ENCODE measurements at regions not wholly inside any gene's neighbourhood (a gene's known extent, or its start where the extent isn't known, plus 50 kb on each side); places are given as distances from the start of the nearest gene placed in this dataset.
"Not testable (repeated sequence)": the region's sequence is repeated elsewhere in the genome, so short reads cannot be mapped to it uniquely, and the experiment has no call there.

DNA sequence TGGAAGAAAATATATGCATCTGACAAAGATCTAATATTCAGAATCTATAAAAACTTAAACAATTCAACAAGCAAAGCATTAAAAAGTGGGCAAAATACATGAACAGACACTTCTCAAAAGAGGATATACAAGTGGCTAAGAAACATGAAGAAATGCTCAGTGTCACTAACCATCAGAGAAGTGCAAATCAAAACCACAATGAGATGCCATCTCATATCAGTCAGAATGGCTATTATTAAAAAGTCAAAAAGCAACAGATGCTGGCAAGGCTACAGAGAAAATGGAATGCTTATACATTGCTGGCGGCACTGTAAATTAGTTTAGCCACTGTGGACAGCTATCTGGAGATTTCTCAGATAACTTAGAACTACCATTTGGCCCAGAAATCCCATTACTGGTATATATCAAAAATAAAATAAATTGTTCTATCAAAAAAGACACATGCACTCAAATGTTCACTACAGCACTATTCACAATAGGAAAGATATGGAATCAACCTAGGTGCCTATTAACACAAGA, 179.5 kb downstream of the PCTP start:
- Mint-ChIP-seq H3K36me3 (no peaks in the 10 kb centered on the region), H3K9me3 (peaks cover 0 to 16% (median under 1%) of the 10 kb centered on the region in 7 donors), H3K27ac (no peak overlapping the region), H3K4me1 (no peaks in the 10 kb centered on the region), H3K27me3 (peaks cover 0 to 5% (median 0%) of the 10 kb centered on the region in 3 donors), H3K4me3 (no peak overlapping the region)
- ATAC-seq (ENCODE audit: low read depth in 2 of 2) (no peak), DNase-seq (no peak)

DNA sequence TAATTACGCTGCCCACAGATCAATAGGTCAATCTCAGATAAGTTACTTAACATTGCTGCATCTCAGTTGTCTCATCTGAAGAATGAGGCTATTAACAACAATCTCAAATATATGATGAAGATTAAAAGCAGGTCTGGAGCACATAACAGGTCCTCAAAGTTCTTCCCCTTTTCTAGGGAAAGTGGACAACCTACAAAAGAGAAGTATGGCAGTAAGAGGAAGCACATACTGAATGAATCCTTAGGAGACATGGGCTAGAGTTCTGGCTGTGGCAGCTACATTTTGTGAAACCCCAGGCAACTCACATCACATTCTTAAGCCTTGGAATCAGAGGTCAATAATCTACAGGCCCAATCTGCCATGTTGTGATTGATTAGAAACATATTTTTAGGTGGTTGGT, 180.6 kb downstream of the PCTP start:
- peaks cover 0 to 5% (median 4%) of the 10 kb centered on the region in 3 donors for H3K27me3 Mint-ChIP-seq
- no peak for DNase-seq
- no peaks in the 10 kb centered on the region for H3K36me3 Mint-ChIP-seq
- peaks cover 0 to 7% (median 0%) of the 10 kb centered on the region in 7 donors for H3K9me3 Mint-ChIP-seq
- no peak for ATAC-seq (ENCODE audit: low read depth in 2 of 2)
- no peaks in the 10 kb centered on the region for H3K4me1 Mint-ChIP-seq
- H3K27ac Mint-ChIP-seq = no peak overlapping the region
- no peak overlapping the region for H3K4me3 Mint-ChIP-seq

DNA sequence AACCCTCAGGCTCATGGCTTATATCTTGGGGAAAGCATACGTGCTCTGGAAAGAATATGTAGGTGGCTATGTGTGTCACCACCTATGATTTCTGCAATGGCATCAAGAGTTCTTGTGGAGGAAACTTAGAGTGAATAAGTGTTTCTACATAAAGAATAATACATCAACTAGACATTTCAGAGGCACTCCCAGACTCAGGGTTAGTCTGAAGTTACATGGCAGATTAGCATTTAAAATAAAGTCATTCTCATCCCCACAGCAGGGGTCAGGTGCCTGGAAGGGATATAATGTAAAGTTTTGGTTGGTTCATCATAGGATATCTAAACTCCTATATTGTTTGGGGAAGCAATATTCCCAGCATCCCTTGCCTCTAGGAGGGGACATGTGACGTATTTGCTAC, 182.1 kb downstream of the PCTP start:
- DNase-seq = no peak
- no peak for ATAC-seq (ENCODE audit: low read depth in 2 of 2)
- H3K27ac Mint-ChIP-seq = no peak overlapping the region
- no peaks in the 10 kb centered on the region for H3K36me3 Mint-ChIP-seq
- no peaks in the 10 kb centered on the region for H3K4me1 Mint-ChIP-seq
- H3K27me3 Mint-ChIP-seq = peaks cover 0 to 5% (median 4%) of the 10 kb centered on the region in 3 donors
- no peak overlapping the region for H3K4me3 Mint-ChIP-seq
- peaks cover 0 to 7% (median 0%) of the 10 kb centered on the region in 7 donors for H3K9me3 Mint-ChIP-seq

- H3K36me3 Mint-ChIP-seq; H3K4me3 Mint-ChIP-seq; H3K4me1 Mint-ChIP-seq; DNase-seq; H3K27ac Mint-ChIP-seq; ATAC-seq (ENCODE audit: low read depth in 2 of 2): not testable (repeated sequence)
- peaks cover 0 to 32% (median 15%) of the 10 kb centered on the region in 7 donors for H3K9me3 Mint-ChIP-seq
- H3K27me3 Mint-ChIP-seq = peaks cover 0 to 23% (median 4%) of the 10 kb centered on the region in 3 donors
Measured at GRCh38 chr17:55939181-55939810, 188.4 kb downstream of the PCTP start.

DNA sequence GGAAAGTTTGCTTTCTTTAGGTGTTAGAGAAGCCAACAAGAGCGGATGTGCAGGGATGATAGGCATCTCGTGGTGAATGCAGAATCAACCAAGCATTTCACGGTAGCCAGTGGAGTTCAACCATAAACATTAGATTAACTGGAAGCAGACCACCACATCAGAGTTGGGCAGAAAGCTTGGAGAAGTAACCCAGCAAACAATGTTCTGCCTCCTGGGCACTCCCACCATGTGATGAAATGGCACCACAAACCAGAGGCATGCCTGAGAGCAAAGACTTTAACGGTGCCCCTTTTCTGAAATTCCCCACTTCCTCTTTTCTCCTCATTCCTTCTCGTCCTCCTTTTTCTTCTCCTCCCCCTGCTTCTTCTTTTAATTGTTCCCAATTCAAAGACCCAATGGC, 193.5 kb upstream of the ANKFN1 start:
- Mint-ChIP-seq H3K4me1 (no peaks in the 10 kb centered on the region), H3K27ac (no peak overlapping the region), H3K9me3 (peaks cover 0 to 8% (median 0%) of the 10 kb centered on the region in 7 donors), H3K36me3 (no peaks in the 10 kb centered on the region), H3K27me3 (peaks cover 0 to 7% (median 0%) of the 10 kb centered on the region in 3 donors), H3K4me3 (no peak overlapping the region)
- ATAC-seq (ENCODE audit: low read depth in 2 of 2) (no peak), DNase-seq (no peak)

DNA sequence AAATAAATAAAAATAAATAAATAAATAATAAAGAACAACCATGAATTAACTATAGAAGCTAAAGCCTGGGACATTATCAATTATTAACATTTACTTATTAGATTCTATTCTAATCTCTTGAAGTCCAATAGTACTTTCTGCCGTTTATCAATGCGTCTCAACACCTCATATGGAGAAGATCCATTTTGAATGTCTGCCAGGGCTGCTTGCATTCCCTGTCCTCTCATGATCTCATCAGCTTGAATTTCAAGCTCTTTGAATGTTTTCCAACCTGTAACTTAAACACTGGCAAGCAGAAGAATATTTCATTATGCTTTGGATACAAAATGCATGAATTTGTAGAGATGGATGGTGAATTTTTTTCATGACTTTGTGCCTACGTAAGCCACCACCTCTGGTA, 191.9 kb upstream of the ANKFN1 start:
- Mint-ChIP-seq H3K4me1 (no peaks in the 10 kb centered on the region), H3K4me3 (no peak overlapping the region), H3K27me3 (peaks cover 0 to 4% (median 0%) of the 10 kb centered on the region in 3 donors), H3K9me3 (peaks cover 0 to 8% (median 0%) of the 10 kb centered on the region in 7 donors), H3K36me3 (no peaks in the 10 kb centered on the region), H3K27ac (no peak overlapping the region)
- ATAC-seq (ENCODE audit: low read depth in 2 of 2) (no peak), DNase-seq (no peak)

DNA sequence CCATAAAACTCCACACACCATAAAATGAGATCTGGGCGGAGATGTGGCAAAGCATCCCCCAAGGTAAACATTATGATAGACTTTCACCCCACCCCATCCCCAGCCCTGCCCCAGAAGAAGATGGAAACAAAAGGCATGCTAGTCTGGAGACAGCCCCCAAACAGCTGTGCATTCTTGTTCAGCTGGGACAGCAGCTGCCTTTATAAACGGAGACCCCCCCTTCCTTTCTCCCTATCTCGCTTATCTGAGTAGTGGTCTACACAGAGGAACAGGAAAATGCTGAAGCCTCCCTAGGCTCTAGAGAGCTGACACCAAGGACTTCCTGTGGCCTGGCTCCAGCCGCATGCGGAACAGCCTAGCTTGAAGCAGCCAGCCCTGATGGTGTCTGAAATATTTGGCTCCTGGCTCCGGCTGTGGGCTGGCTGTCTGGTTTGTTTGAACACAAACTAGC, 190.3 kb upstream of the ANKFN1 start:
- Mint-ChIP-seq H3K27ac (peak overlapping the region in 1 of 6 donors; percentile 65), H3K36me3 (no peaks in the 10 kb centered on the region), H3K27me3 (peaks cover 0 to 2% (median 0%) of the 10 kb centered on the region in 3 donors), H3K9me3 (peaks cover 0 to 8% (median 0%) of the 10 kb centered on the region in 7 donors), H3K4me1 (no peaks in the 10 kb centered on the region), H3K4me3 (no peak overlapping the region)
- ATAC-seq (ENCODE audit: low read depth in 2 of 2) = no peak
- no peak for DNase-seq

DNA sequence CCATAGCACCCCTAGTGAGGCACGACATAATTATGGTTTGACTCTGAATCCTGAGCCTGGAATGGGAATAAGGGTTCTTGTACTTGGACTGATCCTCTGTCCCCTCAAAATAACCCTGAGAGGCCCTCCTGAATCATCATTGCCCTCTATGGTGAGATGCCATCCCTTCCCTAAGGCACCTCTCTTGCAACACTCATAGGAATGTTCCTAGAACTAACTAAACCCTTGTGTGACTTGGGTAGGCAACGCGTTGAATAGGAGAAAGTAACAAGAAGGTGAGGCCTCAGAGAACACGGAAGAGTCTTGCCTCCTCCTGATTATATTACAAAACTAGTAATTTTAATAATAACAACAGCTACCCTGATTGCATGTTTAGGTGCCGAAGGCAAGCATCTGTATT, 189.1 kb upstream of the ANKFN1 start:
- peaks cover 0 to 8% (median 0%) of the 10 kb centered on the region in 7 donors for H3K9me3 Mint-ChIP-seq
- no peaks in the 10 kb centered on the region for H3K36me3 Mint-ChIP-seq
- peak overlapping the region in 1 of 6 donors; percentile 26 for H3K27ac Mint-ChIP-seq
- ATAC-seq (ENCODE audit: low read depth in 2 of 2) (no peak), DNase-seq (no peak)
- H3K4me1 Mint-ChIP-seq = no peaks in the 10 kb centered on the region
- no peak overlapping the region for H3K4me3 Mint-ChIP-seq
- peaks cover 0 to 5% (median 0%) of the 10 kb centered on the region in 3 donors for H3K27me3 Mint-ChIP-seq

DNA sequence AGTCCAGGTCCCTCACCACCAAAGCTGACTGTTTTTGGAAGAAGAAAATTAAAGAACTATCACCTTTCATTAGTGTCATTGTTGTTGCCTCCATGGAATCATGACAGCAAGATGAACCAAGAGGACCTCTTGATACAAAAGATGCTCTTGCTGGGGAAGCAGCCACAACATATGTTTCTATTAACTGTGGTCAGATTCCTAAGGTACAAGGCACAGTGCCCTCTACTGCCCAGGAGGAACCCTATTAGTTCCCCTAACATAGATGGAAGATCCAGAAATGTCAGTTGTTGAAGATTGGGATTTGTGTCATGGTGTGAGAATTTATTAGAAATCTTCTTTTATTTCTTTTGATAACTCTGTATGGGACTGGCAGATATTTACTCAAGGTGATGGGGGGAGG, 188.2 kb upstream of the ANKFN1 start:
- H3K9me3 Mint-ChIP-seq = peaks cover 0 to 6% (median 0%) of the 10 kb centered on the region in 7 donors
- H3K27ac Mint-ChIP-seq = no peak overlapping the region
- H3K36me3 Mint-ChIP-seq = no peaks in the 10 kb centered on the region
- DNase-seq (no peak), ATAC-seq (ENCODE audit: low read depth in 2 of 2) (no peak)
- peaks cover 0 to 10% (median 0%) of the 10 kb centered on the region in 3 donors for H3K27me3 Mint-ChIP-seq
- no peaks in the 10 kb centered on the region for H3K4me1 Mint-ChIP-seq
- peak overlapping the region in 1 of 8 donors; percentile 67 for H3K4me3 Mint-ChIP-seq

DNA sequence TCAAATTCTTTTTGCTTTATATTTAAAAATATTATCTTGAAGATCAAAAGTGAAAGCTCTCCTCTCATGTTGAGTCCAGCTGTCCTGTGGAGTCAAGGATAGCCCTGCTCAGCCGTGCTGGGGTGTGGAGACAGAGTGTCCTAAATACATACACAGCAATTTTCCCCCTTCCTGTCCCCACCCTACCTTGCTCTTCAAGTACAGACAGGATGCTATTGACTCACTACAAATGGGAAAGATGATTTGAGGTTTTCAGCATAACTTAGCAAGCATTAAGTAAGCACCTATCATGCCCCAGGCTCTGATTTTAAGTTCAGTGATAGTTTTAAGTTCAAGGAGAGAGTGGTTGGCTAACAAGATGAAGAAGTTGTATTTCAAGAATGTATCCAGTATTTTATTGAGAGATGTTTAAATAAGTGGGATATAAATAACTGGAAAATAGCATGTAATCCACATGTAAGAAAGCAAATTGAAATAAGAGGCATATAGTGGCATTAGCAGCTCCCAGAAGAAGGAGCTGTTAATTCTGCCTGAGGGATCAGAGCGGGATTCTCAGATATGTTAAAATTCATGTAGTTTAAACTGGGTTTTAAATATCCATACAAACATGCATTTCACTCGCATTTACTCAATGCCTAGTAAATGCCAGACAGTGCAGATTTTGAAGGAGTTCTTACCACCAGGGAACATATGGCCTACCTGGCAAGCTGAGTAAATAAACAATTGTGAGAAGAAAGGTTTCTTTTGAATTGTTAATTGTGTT, 183.5 kb upstream of the ANKFN1 start:
- H3K4me3 Mint-ChIP-seq = no peak overlapping the region
- peaks cover 0 to 14% (median 4%) of the 10 kb centered on the region in 3 donors for H3K27me3 Mint-ChIP-seq
- peaks cover 0 to 3% (median 0%) of the 10 kb centered on the region in 7 donors for H3K9me3 Mint-ChIP-seq
- ATAC-seq (ENCODE audit: low read depth in 2 of 2) (no peak), DNase-seq (no peak)
- no peaks in the 10 kb centered on the region for H3K4me1 Mint-ChIP-seq
- H3K27ac Mint-ChIP-seq = no peak overlapping the region
- no peaks in the 10 kb centered on the region for H3K36me3 Mint-ChIP-seq

- no peaks in the 10 kb centered on the region for H3K27me3 Mint-ChIP-seq
- no peaks in the 10 kb centered on the region for H3K4me1 Mint-ChIP-seq
- no peak for ATAC-seq (ENCODE audit: low read depth in 2 of 2)
- H3K4me3 Mint-ChIP-seq = no peak overlapping the region
- no peak for DNase-seq
- peaks cover 0 to 3% (median 0%) of the 10 kb centered on the region in 7 donors for H3K9me3 Mint-ChIP-seq
- no peak overlapping the region for H3K27ac Mint-ChIP-seq
- H3K36me3 Mint-ChIP-seq = no peaks in the 10 kb centered on the region
Measured at GRCh38 chr17:55978578-55978977, 174.7 kb upstream of the ANKFN1 start.

DNA sequence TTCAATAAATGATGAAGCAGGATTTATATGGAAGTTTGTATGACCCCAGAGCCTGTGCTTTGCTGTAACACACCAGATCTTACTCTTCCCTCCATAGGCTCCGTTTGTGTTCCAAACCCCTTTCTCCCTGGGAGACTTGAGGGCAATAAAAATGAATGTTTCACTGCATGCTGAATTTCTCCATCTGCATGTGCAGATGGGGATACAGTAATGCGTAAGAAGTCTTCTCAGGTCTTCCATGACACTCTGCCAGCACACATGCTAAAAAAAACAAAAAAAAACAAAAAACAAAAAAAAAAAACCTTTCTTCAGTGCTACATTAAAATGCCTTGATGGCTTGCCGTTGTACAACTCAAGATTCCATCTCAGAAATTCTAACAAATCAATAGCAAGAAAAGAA, 170.2 kb upstream of the ANKFN1 start:
- Mint-ChIP-seq H3K36me3 (no peaks in the 10 kb centered on the region), H3K9me3 (peaks cover 0 to 5% (median 0%) of the 10 kb centered on the region in 7 donors), H3K27me3 (peaks cover 0 to 12% (median 0%) of the 10 kb centered on the region in 3 donors), H3K4me1 (no peaks in the 10 kb centered on the region), H3K4me3 (no peak overlapping the region), H3K27ac (no peak overlapping the region)
- DNase-seq (no peak), ATAC-seq (ENCODE audit: low read depth in 2 of 2) (no peak)

DNA sequence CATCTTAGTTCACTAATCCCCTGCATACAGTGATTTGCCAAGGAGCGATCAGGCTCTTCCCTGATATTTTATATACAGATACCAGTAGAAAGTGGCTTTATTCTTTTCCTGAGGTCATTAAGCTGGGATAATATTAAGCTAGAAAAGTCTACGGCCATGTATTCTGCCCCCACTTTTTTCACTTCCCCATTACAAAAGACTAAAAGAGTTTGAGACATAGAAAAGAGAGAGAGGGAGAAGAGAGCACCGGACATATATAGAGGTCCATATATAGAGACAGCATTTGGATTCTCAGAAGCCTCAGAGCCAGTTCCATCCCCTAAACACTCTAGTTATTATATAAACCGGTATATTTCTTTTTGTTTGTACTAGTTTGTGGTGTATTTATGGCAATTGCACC, 166.5 kb upstream of the ANKFN1 start:
- no peak overlapping the region for H3K4me3 Mint-ChIP-seq
- H3K36me3 Mint-ChIP-seq = no peaks in the 10 kb centered on the region
- no peaks in the 10 kb centered on the region for H3K4me1 Mint-ChIP-seq
- H3K27me3 Mint-ChIP-seq = peaks cover 0 to 12% (median 0%) of the 10 kb centered on the region in 3 donors
- ATAC-seq (ENCODE audit: low read depth in 2 of 2) (no peak), DNase-seq (no peak)
- no peak overlapping the region for H3K27ac Mint-ChIP-seq
- H3K9me3 Mint-ChIP-seq = peaks cover 0 to 4% (median under 1%) of the 10 kb centered on the region in 7 donors

GRCh38 chr17:55988861-55989260, 164.4 kb upstream of the ANKFN1 start:
- ATAC-seq (ENCODE audit: low read depth in 2 of 2) (no peak), DNase-seq (no peak)
- no peak overlapping the region for H3K4me3 Mint-ChIP-seq
- H3K4me1 Mint-ChIP-seq = no peaks in the 10 kb centered on the region
- H3K27ac Mint-ChIP-seq = peak overlapping the region in 1 of 6 donors; percentile 30
- peaks cover 0 to 12% (median 0%) of the 10 kb centered on the region in 3 donors for H3K27me3 Mint-ChIP-seq
- peaks cover 2 to 13% (median 6%) of the 10 kb centered on the region in 7 donors for H3K9me3 Mint-ChIP-seq
- H3K36me3 Mint-ChIP-seq = no peaks in the 10 kb centered on the region

Data from naive B cell (primary cell).